ENCODE measurements at regions not wholly inside any gene's neighbourhood (a gene's known extent, or its start where the extent isn't known, plus 50 kb on each side); places are given as distances from the start of the nearest gene placed in this dataset.
"Not testable (repeated sequence)": the region's sequence is repeated elsewhere in the genome, so short reads cannot be mapped to it uniquely, and the experiment has no call there.

DNA sequence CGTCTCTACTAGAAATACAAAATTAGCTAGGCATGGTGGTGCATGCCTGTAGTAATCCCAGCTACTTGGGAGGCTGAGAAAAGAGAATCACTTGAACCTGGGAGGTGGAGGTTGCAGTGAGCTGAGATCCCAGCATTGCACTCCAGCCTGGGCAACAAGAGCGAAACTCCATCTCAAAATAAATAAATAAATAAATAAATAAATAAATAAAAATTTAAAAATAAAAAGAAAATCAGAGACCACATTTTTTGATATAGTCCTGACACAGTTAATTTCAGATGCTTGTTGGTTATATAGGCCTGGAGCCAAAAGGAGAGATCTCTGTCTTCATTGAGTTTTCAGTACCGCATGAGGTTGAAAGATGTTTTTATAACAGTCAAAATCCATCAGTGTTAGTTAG is 388.3 kb downstream of the PRELID2 start:
- not testable (repeated sequence) for FAIRE-seq

DNA sequence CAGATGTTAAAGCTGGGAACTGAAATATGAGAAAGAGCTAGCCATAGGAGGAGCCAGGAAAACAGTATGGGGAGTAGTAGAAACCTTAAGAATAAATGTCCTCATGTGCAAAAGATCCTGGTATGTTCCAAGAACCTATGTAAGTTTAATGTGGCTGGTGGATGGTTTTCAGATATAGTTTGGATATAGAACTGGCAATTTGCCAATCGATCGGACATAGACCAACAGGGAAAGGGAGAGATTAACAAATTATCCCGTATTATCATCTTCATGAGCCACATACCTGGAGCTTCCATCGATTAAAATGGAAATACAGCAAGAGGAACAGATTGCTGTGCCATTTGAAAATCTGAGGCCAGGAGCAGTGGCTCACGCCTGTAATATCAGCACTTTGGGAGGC is 388.7 kb downstream of the PRELID2 start:
- no peak for FAIRE-seq

DNA sequence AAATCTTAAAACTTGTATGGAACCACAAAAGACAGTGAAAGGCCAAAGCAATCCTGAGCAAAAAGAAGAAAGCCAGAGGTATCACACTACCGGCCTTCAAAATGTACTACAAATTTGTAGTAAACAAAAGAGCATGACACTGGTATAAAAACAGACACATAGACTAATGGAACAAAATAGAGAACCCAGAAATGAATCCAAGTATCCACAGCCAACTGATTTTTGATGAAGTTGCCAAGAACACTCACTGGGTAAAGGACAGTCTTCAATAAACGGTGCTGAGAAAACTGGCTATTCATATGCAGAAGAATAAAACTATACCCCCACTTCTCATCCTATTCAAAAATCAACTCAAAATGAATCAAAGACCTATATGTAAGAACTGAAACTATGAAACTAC is 390.1 kb downstream of the PRELID2 start:
- FAIRE-seq = no peak

DNA sequence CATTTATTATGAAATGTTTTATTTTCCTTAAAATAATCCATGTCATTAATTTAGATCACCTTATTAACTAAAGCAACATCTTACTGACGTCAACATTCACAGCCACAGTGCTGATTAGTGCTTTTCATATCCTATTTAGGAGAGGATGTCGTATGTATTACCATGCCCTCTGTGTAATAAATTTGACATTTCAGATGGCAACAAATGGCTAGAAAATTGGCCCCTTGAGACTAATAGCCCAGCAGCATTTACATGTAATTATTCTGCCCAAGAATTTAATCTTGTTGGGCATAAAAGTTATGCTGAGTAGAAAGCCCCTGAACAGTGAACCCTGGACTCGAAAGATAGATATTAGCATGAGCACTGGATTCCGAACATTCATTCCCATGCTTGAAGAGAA is 391.2 kb downstream of the PRELID2 start:
- no peak for FAIRE-seq

DNA sequence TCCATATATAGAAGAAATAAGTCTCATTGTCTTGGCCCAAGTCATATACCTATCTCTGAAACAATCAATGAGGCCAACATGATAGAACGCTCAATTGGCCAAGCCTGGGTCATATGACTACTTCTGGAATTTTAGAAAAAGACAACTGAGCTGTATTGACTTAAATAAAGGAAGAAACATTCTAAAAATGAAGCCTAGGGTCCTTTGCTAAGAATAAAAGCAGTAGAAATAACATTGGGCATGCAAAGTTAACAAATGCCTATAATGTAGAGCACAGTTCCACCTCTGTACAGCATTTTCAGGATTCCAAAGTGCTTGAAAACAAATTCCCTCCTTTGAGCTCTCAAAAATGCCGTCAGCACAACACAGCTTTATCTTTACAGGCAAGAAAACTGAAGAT is 391.8 kb downstream of the PRELID2 start:
- FAIRE-seq = no peak

DNA sequence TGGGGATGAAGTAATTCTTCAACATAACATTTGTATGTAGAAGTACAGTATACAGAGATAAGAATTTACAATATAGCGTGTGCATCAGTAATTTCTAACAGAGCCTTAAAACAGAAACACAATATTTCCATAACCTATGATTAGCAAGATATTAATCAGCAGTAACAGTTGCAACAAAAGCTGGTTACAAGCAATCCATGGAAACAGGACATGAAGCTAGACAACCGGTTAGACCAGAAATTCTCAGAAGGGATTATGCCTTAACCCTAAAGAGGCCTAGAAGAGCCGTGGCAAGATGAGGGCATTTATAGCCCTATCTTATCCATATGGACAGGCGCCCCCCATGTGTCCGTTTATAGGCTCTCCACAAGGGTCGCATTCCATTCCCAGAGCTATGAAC is 392.5 kb downstream of the PRELID2 start:
- not testable (repeated sequence) for FAIRE-seq

DNA sequence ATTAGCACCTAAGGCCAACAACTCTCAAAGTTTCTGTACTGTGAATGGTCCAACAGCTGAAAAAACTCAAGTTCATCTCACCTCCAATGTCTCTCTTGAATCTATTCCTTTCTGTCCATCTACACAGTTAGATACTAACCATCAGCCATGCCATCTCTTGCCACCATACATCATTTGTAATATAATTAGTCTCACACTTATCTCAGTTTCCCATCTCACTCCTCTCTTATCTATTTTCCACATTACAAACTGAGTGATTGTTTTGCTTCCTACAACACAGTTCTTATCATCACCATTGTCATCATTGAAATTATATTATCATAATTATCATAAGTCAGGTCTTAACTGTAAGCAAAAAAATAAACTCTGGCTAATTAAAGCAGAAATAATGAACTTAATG is 393.9 kb downstream of the PRELID2 start:
- no peak for FAIRE-seq

DNA sequence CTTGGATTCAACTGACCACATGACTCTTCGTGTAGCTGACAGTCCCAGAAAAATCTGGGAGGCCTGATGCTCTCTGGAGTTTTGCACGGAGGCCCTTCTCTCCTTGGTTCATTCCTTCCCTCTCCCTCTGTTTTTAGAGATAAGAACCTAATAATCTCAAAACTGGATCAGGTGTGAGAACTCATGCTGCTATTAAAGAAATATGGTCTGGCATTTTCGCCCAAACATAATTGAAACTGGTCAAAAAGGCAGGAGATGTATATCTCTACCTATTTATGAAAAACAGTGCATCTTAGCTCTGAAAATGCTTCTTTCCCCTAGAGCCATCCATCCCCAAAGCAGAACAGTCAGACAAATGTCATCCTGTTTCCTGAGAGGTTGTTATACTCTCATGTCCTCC is 397.5 kb downstream of the PRELID2 start:
- FAIRE-seq = no peak

DNA sequence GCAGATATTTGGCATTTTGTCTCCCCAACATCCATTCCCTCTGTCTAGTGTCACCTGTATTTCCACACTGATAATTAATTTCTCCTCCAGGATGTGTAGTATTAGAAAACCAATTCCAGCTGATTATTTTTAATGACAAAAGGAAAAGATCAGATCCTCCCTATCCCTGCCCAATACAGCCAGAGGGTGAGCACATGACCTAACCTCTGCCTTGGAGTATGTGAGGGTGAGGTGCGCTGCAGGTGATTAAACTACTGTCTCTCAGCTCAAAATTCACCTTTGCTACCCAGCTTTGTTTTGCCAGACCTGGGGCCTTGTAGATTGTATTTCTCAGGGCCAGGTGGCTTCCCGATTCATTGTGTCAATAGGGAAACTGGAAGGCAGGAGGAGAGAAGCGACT is 402.1 kb downstream of the PRELID2 start:
- FAIRE-seq = no peak

DNA sequence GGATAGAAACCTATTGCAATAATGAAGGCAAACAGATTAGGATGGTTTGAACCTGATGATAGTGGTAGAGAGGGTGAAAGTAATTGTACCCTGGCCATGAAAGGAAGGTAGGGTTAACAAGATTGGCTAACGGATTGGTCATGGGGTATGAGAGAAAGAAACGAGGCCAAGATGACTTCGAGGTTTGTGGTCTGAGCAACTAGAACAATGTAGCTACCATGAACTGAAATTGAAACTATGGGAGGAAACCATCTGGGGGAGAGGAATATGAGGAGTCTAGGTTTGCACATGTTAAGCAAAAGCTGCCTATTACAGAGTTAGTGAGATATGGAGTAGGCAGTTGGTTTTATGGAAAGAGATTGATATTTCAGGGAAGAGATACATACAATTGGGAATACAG is 406.0 kb downstream of the PRELID2 start:
- no peak for FAIRE-seq

DNA sequence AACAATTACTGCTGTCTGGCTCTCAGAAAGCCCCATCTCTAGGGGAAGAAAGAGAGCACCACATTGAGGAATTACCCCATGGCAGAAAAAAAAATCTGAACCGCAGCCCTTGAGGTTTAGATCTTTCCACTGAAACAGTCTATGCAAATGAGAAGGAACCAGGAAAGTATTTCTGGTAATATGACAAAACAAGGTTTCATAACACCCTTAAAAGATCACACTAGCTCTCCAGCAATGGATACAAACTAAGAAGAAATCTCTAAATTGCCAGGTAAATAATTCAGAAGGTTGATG is 427.1 kb downstream of the PRELID2 start:
- FAIRE-seq = no peak

DNA sequence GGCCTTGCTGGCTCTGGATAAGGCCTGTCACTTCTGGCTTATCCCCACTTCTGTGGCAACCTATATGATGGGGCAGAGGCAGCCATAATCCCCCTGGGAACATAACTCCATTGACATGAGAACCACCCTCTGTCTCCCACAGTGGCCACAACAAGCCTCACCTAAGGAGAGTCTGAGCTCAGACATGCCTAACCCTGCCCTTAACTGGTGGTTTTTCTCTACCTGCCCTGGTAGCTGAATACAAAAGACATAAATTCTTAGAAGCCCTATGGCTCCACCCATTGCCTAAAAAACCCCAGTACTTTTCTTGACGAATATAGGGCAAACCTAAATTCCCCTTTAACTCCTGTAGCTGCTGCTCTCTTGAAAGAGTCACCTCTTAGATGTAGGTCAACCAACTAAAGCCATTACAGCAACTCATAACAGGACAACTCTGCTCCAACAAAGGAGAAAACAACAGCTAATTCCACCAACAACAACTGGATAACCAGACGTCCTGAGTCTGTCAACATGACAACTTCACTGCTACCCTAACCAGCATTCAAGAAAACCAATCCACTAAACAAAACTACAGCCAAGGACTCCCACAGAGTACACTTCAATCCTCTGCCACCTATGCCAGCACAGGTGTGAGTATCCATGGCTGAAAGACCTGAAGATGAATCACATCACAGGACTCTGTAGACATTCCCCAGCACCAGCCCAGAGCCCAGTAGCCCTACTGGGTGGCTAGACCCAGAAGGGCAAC is 427.7 kb downstream of the PRELID2 start:
- FAIRE-seq = no peak

DNA sequence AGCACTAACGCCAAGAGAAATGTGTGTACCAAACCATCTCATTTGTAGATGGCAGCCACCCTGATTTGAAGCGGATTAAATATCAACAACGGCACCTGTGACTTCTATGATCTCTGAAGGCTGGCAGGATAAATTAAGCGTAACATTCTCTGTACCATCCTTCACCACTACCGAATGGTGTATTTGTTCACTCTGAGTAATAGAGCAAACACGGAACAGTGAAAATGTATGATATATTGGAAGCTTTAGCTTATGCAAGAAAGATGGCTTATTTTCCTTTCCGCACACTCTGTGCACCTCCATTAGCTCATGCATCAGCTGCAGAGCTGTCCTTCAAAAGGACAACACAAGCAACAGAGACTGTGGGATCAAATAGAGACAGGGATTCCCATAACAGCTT is 431.1 kb downstream of the PRELID2 start:
- no peak for FAIRE-seq

DNA sequence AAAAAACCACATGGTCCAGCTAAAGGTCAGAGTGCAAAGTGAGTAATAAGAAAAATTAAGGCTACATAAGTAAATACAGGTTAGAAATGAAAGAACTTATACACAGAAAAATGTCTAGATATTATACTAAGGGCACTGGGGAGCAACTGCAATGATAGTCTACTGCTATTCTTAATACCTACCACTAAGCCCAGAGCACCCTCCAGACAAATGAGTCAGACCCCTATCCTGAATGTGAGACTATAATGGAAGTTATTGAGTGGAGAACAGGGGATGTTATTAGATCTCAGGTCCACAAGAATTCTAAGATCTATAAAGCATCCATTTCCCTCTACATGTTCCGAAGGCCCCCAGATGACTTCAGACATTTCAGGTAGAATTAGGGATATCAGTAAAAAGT is 438.3 kb downstream of the PRELID2 start:
- no peak for FAIRE-seq

DNA sequence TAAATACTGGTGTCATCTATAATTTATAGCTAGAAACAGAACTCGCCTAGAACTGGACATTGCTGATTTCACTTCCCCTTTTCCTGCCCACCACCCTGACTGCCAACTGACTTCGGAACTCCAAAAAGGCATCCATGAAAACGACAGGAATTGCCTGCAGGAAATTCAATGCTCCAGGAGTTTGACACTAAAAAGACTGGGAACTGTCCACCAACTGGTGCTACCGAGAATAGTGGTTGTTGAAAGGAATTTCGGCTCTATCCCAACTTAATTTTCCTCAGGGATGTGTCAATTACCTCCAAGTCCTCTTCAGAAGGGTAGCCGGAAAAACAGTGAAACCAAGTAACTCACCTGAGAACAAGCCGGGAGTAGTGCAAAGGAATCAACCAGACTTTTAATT is 440.0 kb downstream of the PRELID2 start:
- not testable (repeated sequence) for FAIRE-seq

DNA sequence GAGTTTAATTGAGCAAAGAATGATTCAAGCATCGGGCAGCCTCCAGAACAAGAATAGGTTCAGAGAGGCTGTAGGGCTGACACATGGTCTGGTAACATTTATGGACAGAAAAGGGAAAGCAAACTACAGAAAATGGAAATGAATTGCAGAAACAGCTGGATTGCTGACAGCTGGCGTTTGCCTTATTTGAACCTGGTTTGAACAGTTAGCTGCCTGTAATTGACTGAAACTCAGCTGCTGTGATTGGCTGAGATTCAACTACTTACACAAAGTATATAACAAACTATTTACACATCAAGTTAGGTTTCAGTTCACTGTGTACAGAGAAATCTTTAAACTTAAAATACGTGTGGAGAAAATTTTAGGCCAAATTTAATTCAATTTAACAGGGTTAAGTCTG is 441.7 kb downstream of the PRELID2 start:
- FAIRE-seq = no peak

DNA sequence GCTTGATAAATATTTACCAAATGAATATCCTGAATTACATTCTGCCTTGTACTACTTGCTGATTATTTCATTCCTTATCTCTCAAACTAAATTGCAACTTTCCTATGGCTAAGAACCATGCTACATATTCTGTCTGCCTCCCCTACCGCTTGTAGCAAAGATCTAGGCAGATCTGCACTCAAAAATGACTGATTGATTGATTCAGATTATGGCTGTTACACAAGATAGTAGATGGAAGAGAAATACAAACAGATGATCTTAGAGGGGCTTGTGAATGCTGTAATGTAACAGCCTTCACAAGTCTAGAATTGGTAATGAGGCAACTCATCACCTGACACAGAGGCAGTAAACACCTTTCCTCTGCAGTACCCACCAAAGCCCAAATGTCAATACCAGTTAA is 446.1 kb downstream of the PRELID2 start:
- no peak for FAIRE-seq

DNA sequence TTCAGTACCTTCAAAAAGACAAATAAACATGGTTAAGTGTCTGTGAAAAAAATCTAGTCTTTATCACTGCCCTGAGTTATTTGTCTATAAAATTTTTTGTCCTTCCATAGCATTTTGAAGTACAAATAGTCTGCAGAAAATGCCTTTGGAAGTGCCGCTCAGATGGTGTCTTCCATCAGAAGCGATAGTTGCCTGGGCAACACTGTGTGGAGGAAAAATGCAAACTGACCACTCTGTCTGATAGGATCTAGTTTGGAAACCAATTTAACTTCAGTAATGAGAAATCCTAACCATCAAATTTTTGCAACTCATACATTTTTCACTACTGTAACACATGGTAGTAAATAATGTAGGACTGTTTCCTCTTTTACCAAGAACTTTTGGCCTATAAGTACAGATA is 449.9 kb downstream of the PRELID2 start:
- no peak for FAIRE-seq

DNA sequence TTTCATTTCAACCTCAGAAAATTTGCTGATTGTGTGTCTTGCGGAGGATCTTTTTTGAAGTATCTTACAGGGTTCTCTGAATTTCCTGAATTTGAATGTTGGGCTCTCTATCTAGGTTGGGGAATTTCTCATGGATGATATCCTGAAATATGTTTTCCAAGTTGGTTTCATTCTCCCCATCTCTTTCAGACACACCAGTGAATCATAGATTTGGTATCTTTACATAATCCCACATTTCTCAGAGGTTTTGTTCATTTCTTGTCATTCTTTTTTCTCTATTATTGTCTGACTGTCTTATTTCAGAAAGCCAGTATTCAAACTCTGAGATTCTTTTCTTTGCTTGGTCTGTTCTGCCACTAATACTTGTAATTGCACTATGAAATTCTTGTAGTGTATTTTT is 456.9 kb downstream of the PRELID2 start:
- FAIRE-seq = no peak

DNA sequence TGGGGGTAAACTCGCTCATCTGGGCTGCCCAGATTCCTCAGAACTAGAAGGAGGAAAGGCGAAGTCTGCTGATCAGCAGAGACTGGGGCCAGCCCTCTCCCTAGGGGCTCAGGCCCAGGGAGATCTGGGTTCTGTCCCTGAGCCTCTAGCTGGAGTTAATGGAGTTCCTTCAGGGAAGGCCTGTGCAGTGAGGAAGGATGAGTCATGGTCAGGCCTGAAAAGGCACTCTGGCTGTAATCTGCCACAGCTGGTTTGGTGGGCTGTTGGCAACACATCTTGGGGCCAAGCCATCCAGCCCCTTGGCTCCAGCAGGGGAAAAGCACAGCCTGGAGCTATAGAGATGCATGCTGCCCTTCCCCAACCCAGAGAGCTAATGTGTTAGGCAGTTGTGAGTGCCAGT is 459.6 kb downstream of the PRELID2 start:
- no peak for FAIRE-seq

DNA sequence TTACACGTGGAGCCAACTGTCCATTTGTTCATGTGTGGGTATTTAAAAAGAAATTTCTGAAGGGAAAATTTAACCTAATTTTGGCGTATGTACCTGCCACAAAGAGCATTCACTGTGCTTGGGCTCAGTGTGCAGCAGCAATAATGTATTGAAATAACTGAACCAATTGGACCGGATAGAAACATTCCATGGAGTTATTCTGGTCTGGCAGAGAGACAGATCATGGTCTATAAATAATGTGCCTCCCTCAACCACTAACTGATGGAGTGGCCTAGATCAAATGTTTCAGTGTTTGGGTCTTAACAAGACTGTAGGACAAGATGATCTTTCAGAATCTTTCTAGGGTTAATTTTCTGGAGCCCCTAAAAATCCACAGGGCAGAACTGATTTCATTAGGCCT is 469.7 kb downstream of the PRELID2 start:
- no peak for FAIRE-seq

DNA sequence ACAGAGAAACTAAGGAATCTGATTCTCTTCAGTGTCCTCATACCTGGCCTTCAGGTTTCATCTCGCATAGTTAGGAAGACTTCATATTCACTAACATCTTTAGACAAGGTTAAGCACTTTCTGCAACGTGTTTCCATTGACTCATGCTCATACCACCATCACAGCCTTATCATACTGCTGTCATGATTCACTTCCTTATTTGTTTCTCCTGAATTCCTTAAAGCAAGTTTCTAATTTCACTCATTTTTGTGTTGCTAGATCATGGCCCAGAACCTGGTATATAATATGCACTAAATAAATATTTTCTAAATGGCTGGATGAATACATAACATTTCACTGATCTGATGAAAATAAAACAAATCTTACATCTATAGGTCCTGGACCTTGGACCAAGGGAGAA is 472.9 kb downstream of the PRELID2 start:
- no peak for FAIRE-seq

DNA sequence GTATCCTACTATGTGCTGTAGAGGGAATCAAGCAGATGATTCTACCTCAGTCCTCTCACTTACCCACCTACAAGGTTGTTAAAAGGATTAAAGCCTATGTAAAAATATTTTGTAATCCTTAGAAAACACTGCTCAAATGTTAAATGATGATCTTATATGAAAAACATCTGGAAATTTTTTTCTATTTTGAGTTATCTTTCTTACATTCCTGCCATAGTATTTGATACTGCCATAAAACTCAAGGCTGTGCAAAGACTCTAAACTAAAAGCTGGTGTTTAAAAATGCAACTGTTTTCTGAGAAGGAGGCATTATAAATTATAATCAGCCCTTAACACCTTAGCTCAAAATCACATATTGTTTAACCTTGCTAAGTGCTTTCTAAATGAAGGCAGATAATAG is 474.2 kb downstream of the PRELID2 start:
- FAIRE-seq = no peak

DNA sequence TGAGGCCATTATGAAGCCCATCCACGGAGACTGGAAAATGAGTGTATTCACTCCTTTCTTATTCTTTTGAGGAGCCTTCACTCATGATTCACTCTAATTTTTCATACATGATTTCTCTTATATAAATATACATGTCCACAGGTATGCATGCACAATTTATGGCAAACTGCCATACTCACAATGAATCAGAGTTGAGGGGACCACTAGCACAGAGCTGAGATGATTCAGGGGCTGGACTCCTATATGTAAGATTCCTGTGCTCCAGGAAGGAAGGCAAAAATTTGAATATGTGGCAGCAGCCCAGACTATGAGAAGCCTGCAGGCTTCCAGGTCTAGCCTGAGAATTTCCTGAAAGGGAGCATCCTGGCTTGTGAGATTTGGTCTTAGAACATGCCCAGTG is 484.6 kb downstream of the PRELID2 start:
- no peak for FAIRE-seq

DNA sequence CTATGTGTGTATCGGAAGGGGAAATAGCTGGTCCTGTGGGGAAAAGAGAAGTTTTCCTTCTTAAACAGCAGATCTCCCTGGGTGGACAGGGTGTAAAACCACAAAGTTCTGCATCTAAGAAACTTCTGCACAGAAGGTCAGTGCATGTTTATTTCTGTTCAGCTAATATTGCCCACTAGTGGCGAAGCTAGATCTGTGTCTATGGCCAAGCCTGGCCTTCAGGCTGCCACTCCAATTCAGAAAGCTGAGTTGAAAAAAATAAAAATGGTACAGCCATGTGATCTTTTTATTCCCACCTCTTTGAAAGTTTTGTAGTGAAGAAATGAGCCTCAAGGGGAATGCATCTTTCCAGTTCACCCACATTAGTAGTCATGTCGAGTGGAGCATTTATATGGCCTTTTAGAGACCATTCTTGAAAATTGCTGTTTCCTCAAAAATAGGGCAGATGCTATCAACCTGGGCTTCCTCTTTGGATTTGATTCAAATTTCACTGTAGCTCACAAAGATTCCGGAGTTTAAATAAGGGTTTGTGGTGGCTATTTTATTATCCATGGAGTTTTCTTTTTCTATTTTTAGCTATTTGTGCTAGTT is 488.0 kb downstream of the PRELID2 start:
- FAIRE-seq = no peak

Data from TTC549 (cell line).